Retinal pigment epithelial cell (primary cell): ENCODE measurements at regions not wholly inside any gene's neighbourhood (a gene's known extent, or its start where the extent isn't known, plus 50 kb on each side); places are given as distances from the start of the nearest gene placed in this dataset.

Source experiments
- DNase-seq: peaks from one replicate; pipeline ENCODE4 v3.0.0-alpha.2; 2010; ENCODE audit warnings: low read depth
- H3K4me3 ChIP-seq: 2 replicates; pipeline ENCODE4 v1.5.1; 2011; ENCODE audit warnings: mild to moderate bottlenecking, low read length, control low read depth, moderate library complexity
- CTCF ChIP-seq: conservative IDR thresholded peaks from 2 replicates; pipeline ENCODE4 v1.5.1; 2011; ENCODE audit warnings: low read depth, low read length, control low read depth, inconsistent platforms

GRCh38 chr2:105691947-105692390, 52.7 kb upstream of the NCK2 start:
- DNase-seq: no peak
- no peak for TF ChIP-seq CTCF
- no peak overlapping the region for H3K4me3 ChIP-seq

- H3K4me3 ChIP-seq: no peak overlapping the region
- no peak for DNase-seq
- no peak for TF ChIP-seq CTCF
Observed at GRCh38 chr2:105690566-105690965, 54.1 kb upstream of the NCK2 start.

DNA sequence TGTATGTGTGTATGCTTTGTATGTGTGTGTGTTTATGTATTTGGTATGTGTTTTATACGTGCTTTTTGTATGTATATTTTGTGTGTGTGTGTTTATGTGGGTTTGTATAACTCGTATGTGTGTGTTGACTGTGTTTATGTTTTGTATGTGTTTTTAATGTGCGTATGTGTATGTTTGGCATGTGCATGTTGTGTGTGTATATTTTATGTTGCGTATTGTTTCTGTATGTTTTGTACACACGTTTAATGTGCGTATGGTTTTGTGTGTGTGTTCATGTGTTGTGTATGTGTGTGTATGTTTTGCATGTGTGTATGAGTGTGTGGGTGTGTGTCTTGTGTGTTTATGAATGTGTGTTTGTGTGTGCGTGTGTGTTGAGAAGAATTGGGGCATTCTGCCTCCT, 55.2 kb upstream of the NCK2 start:
- no peak overlapping the region for H3K4me3 ChIP-seq
- DNase-seq: no peak
- no peak for TF ChIP-seq CTCF

DNA sequence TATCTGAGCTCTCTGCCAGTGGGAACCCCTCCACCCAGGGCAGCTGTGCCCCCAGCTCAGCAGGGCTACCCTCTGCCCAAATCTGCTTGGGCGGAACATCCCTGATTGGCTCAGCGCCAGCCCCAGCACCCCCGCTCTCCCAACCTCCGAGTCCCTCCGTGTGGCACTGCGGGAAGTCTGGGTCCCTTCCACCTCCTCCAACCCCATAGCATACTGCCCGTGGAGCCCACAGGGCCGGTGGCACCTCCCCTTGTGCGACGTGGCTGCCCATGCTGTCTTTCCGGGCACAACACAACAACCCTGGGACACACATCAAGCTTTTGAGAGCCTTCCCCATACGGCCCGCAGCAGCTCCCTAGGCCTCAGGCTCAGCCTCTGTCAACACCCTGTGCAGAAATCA, 55.8 kb upstream of the NCK2 start:
- no peak overlapping the region for H3K4me3 ChIP-seq
- no peak for DNase-seq
- no peak for TF ChIP-seq CTCF

- DNase-seq: no peak
- no peak overlapping the region for H3K4me3 ChIP-seq
- no peak for TF ChIP-seq CTCF
Observed at GRCh38 chr2:105686588-105686987, 58.1 kb upstream of the NCK2 start.

DNA sequence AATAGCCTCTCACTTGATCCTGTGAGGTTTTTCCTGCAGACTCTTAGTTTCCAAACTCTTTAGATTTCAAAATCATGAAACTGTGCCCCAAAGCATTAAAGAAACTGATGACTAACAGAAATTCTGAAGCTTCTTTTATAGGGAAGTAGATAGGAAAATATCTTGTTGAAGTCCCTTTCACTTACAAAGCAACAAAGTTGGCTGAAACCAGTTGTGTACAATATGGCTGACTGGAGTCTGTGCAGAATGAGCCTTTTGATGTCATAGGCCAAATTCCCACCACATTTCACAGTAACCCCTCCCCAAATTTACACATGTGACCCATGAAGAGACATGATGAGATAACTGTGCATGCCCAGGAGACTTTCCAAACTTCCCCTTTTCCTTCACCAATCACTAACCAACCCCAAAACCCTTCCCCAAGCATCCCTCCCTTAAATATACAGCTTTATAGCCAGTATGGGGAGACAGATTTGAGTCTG, 61.7 kb upstream of the NCK2 start:
- no peak for DNase-seq
- no peak overlapping the region for H3K4me3 ChIP-seq
- TF ChIP-seq CTCF: no peak

DNA sequence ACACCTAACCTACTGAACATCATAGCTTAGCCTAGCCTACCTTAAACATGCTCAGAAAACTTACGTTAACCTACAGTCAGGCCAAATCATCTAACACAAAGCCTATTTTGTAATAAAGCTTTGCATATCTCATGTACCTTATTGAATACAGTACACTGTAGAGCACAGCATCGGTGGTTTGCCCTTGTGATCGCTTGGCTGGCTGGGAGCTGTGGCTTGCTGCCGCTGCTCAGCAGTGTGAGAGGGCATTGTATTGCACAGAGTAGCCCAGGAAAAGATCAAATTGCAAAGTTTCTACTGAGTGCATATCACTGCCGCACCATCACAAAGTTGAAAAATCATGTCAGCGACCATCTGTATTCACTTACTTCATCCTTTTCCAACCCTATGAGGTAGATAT, 62.3 kb upstream of the NCK2 start:
- H3K4me3 ChIP-seq: no peak overlapping the region
- no peak for TF ChIP-seq CTCF
- no peak for DNase-seq
